ENCODE measurements at regions not wholly inside any gene's neighbourhood (a gene's known extent, or its start where the extent isn't known, plus 50 kb on each side); places are given as distances from the start of the nearest gene placed in this dataset.

- TF ChIP-seq CTCF (IDR thresholded peaks at IDR 0.05; ENCODE audit: insufficient read depth, low read length, poor library complexity, severe bottlenecking) (no peak), EZH2phosphoT487 (conservative IDR thresholded peaks at IDR 0.05; ENCODE audit: low read length) (no peak)
These were observed 85.8 kb upstream of the SEC14L1 start for GRCh38 chr17:77054936-77055335.

All from SU-DHL-6 (cell line).